ENCODE measurements at regions not wholly inside any gene's neighbourhood (a gene's known extent, or its start where the extent isn't known, plus 50 kb on each side); places are given as distances from the start of the nearest gene placed in this dataset.

DNA sequence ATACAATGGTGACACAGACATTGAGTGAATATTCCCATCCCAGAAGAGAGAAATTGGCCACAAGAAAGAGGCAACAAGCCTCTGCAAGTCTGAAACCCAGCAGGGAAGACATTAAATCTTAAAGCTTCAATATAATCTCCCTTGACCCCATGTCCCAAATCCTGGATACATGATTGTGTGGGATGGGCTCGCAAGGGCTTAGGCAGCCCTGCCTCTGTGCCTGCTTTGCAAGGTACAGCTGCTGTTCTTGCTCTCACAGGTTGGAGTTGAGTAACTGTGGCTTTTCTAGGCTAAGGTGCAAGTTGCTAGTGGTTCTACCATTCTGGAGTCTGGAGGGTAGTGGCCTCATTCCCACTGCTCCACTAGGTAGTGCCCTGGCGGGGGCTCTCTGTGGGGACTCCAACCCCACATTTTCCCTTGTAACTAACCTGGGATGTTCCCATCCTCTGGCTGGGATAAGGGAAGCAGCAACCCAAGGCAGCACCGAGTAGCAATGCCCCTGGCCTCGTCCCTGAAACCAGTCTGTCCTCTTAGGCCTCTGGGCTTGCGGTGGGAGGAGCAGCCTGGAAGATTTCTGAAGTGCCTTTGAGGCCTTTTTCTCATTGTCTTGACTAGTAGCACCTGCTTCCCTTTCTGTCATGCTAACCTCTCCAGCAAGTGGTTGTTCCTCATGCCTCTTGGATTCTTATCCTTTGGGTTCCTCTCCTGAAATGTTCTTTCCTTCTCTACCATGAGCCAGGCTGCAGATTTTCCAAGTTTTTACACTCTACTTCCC lies 90.0 kb downstream of the FAM174B start:
- DNase-seq = no peak

- no peak for DNase-seq
Observed at GRCh38 chr15:92561754-92562153, 93.8 kb downstream of the FAM174B start.

DNA sequence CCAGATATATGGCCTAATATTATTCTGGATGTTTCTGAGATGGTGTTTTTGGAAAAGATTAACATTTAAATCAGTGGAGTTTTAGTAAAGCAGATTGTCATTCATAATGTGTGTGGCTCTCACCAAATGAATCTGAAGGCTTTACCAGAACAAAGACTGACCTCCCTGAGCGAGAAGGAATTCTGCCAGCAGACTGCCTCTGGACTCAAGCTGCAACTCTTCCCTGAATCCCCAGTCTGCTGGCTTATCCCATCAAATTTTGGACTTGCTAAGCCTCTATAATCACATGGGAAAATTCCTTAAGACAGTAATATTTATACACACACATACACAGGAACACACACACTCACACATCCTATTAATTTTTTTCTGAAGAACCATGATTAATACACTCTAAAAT lies 102.3 kb downstream of the FAM174B start:
- no peak for DNase-seq

DNA sequence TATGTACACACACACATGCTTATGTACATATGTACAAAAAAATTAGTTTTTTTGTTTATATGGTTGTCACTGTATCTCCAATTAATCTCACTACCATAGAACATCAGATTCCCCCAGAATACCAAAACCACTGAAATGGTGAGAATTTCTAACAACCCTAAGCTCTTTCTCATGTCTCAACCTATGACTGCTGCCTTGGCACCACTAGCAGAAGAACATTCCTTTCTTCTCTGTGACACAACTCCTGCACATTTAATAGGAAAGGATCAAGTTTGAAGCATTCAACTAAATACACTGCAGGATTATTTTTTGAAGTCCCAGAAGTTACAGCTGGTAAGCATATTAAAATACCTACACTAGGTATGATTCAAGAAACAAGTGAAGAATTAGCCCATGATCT lies 109.6 kb downstream of the FAM174B start:
- DNase-seq = no peak

DNA sequence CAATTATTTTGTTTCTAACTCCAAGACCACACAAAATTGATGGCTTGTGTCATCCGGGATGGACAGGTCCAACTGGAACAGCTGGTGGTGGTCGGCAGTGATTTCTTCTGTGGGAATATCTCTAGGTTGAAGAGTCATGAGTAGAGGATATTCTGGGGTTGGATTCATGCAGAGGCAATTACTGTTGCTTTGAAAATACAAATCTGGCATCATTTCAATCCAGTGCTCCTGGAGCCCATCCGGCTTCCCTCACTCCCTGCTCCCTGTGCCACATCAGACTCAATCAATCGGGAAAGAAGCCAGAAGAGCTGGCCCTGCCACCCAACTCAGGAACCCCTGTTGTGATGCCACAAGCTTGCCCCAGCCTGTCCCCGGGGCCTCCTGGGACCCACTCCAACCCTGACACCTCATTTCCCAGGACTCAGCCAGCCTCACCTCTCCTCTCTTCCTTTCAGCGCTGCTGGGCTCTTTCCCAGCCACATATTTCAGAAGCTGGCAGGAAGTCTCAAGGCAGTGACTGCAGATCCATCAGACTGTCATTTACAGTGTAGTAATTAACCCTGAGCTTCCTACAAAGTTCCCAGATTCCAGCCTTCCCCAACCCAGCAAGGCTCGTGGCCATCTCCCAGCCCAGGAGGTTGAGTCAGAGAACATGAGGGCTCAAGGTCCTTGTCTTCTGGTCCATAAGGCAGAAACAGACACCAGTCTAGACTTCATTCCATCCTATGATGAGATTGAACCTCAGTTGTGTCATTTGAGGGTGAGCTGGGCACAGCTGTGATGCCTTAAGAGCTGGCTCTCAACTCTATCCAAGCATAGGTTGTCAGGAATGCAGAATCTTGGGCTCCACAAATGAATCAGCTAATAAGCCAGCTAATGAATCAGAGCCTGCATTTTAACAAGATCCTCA lies 114.0 kb downstream of the FAM174B start:
- no peak for DNase-seq

DNA sequence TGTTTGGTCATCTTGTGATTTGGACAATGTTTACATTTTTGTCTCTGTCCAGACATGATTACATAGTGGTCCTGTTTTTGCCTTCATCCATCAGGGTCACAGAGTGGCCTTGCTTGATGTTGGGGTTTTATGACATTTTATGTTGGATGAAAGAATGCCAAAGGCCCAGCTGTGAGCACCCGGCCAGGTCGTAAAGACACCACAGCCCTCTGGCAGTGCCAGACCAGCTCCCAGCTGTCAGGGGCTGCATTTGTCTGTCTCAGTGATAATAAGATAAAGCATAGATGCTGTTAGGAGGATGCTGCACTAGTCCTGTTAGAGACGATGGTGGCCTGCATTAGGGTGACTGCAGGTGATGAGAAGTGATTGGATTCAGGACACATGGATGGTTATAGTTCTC lies 117.5 kb downstream of the FAM174B start:
- DNase-seq = no peak

GRCh38 chr15:92533298-92533697 lies 122.3 kb downstream of the FAM174B start:
- no peak for DNase-seq

DNA sequence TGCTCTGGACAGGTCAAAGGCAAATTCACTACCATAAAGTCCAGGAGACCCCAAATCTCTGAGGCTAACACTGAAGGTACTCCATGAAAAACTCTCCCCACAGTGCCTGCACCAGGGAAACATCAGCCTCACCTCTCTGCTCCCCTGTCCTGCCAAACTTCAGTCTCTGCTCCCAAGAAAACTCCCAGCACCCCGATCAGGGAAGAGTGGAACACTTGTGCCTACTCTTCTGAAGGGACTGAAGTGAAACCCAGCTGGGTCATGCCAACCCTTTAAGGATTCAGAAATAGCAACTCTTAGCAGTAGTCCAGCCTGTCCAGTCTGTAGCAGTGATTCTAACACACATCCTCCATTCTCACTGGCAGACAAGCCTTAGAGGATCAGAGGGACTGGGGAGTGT lies 124.2 kb downstream of the FAM174B start:
- DNase-seq = no peak

DNA sequence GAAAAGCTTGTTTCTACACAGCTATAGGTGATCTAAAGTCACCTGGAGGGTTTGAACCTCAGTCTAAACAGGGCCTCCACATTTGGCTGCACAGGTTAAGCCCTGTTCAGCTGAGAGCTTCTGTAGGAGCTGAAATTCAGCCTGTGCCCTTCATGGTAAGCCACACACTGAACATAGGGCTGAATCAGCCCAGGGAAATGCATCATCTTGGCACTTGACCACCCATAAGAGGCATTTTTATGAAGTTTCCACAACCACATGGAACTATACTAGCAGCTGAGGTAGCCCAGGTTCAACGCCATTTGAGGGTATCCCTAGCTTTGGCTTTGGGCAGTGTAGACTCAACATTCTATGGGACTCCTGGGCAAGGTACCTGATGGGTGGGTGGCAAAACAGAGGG lies 126.8 kb downstream of the FAM174B start:
- DNase-seq = no peak

- no peak for DNase-seq
Observed at GRCh38 chr15:92527197-92527596, 128.4 kb downstream of the FAM174B start.

GRCh38 chr15:92525758-92526245 lies 129.8 kb downstream of the FAM174B start:
- DNase-seq = no peak

DNA sequence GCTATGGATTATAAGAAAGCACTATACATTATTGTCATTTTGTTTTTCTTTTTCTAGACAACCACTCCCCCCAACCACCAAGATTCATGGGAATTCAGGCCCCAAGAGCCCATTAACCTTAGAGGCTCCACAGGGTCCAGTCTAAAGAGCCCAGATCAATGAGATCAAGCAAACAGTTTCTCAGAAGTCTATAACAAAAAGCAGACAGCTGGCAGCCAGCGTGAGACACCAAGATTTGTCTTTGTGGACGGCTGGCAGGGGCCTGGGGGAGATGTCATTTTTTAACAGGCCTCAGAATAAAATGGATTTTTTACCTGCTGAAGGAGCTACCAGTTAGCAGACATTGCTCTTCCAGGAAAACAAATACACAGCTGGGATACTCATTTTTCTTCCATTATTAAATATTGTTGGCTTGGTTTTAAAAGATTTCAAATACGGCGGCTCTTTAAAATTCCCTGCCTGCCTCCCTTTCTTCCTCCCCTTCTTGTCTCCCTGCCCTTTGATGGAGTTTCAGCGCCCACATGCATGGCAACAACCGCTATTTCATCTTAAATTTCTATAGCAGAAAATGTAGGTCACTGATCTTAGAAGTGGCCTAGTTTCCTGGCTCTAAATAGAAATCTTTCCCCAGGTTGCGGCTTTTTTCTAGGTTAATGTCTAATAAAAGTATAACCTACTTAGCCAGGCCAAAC lies 130.6 kb downstream of the FAM174B start:
- DNase-seq = no peak

GRCh38 chr15:92524161-92524560 lies 130.5 kb downstream of the ST8SIA2 start:
- DNase-seq = no peak

GRCh38 chr15:92523176-92523575 lies 129.5 kb downstream of the ST8SIA2 start:
- DNase-seq = no peak

GRCh38 chr15:92521624-92522008 lies 127.9 kb downstream of the ST8SIA2 start:
- DNase-seq = peak in 44 of 51 donors; percentile 2 to 79 (median 39)

GRCh38 chr15:92520914-92521623 lies 127.4 kb downstream of the ST8SIA2 start:
- no peak for DNase-seq

- DNase-seq = no peak
Observed at GRCh38 chr15:92519709-92520108, 126.0 kb downstream of the ST8SIA2 start.

Data from hypothalamus (tissue), 51 donors.